B cell (primary cell): ENCODE measurements at regions not wholly inside any gene's neighbourhood (a gene's known extent, or its start where the extent isn't known, plus 50 kb on each side); places are given as distances from the start of the nearest gene placed in this dataset.
"Not testable (repeated sequence)": the region's sequence is repeated elsewhere in the genome, so short reads cannot be mapped to it uniquely, and the experiment has no call there.

Source experiments
- ATAC-seq: fragments of 200-7000 bp; cut with Tn5 transposase; one replicate; pipeline ENCODE4 v1.10.0; 2021; ENCODE audit warnings: low read depth, mild to moderate bottlenecking, moderate number of reproducible peaks, moderate library complexity
- CTCF ChIA-PET: fragments of 350-600 bp; sonication (Branson Sonifier 250); formaldehyde crosslinking; loops from one replicate; lab custom pipeline; 2021; ENCODE audit warnings: antibody characterized with exemption, inconsistent platforms; lab: Charles Lee
- POLR2A ChIA-PET: fragments of 350-600 bp; sonication (Branson Sonifier 250); formaldehyde crosslinking; loops from one replicate; lab custom pipeline; 2021; ENCODE audit warnings: antibody characterized with exemption; lab: Charles Lee
- DNase-seq: peaks from one replicate; pipeline ENCODE4 v3.0.0; 2013
- H2AFZ ChIP-seq: 2 replicates; pipeline ENCODE4 v1.6.1; 2012; ENCODE audit warnings: mild to moderate bottlenecking, low read depth, low read length; ENCODE audit not compliant: insufficient read depth, poor library complexity, severe bottlenecking
- H3K27ac ChIP-seq, 2 donors: 1 replicate in 1 of 2; 2 replicates in 1 of 2; pipeline ENCODE4 v1.5.1; 2012 to 2013; ENCODE audit warnings: low read length in 2 of 2, mild to moderate bottlenecking in 2 of 2, moderate library complexity in 1 of 2
- H3K27me3 ChIP-seq, 4 experiments: fragments of 200-600 bp in 1 of 4; sonication (generic) in 1 of 4; replicated peaks in 1 of 4; 1 replicate in 2 of 4; 2 replicates in 2 of 4; pipeline versions ENCODE4 v1.6.1 to v1.7.0; 2013 to 2016; ENCODE audit warnings: low read length in 3 of 4, mild to moderate bottlenecking in 2 of 4, mixed read lengths in 1 of 4, moderate library complexity in 1 of 4; ENCODE audit not compliant: insufficient read depth in 4 of 4, control insufficient read depth in 3 of 4; ENCODE audit errors: control extremely low read depth in 1 of 4
- H3K36me3 ChIP-seq, 2 experiments: replicated peaks in 1 of 2; 1 replicate in 1 of 2; 2 replicates in 1 of 2; pipeline versions ENCODE4 v1.6.1 to v1.7.1; 2013; ENCODE audit warnings: low read length in 1 of 2; ENCODE audit not compliant: insufficient read depth in 2 of 2, control insufficient read depth in 1 of 2; ENCODE audit errors: control extremely low read depth in 1 of 2, extremely low read depth in 1 of 2
- H3K4me1 ChIP-seq, 2 donors: fragments of 200-600 bp in 1 of 2; sonication (generic) in 1 of 2; 1 replicate in 1 of 2; 2 replicates in 1 of 2; pipeline versions ENCODE4 v1.5.1 to v1.6.1; 2013 to 2017; ENCODE audit warnings: low read length in 2 of 2; ENCODE audit not compliant: control insufficient read depth in 2 of 2, insufficient read depth in 2 of 2
- H3K4me2 ChIP-seq: replicated peaks from 2 replicates; pipeline ENCODE3; 2012; ENCODE audit warnings: mild to moderate bottlenecking, low read depth, low read length; ENCODE audit not compliant: poor library complexity, severe bottlenecking
- H3K4me3 ChIP-seq, 5 experiments: fragments of 200-600 bp in 1 of 5; sonication (generic) in 1 of 5; 1 replicate in 3 of 5; 2 replicates in 2 of 5; pipeline versions ENCODE4 v1.5.1 to v1.7.0; 2011 to 2016; ENCODE audit warnings: low read length in 4 of 5, mild to moderate bottlenecking in 4 of 5, low read depth in 2 of 5, control low read depth in 1 of 5, moderate library complexity in 1 of 5; ENCODE audit not compliant: insufficient read depth in 1 of 5; ENCODE audit errors: control extremely low read depth in 1 of 5, extremely low read depth in 1 of 5
- H3K79me2 ChIP-seq: fragments of 200-600 bp; sonication (generic); one replicate; pipeline ENCODE4 v1.6.0; 2016; ENCODE audit warnings: low read length; ENCODE audit not compliant: control insufficient read depth, insufficient read depth
- H3K9ac ChIP-seq: fragments of 200-600 bp; sonication (generic); 2 replicates; pipeline ENCODE4 v1.6.1; 2017; ENCODE audit warnings: mild to moderate bottlenecking, low read length, moderate library complexity
- H3K9me3 ChIP-seq, 3 donors: one replicate each; pipeline versions ENCODE4 v1.6.1 to v1.7.1; 2013; ENCODE audit warnings: low read length in 2 of 3; ENCODE audit not compliant: control insufficient read depth in 2 of 3, insufficient read depth in 1 of 3; ENCODE audit errors: control extremely low read depth in 1 of 3
- H4K20me1 ChIP-seq: 2 replicates; pipeline ENCODE4 v1.6.0; 2012; ENCODE audit warnings: mild to moderate bottlenecking, low read length; ENCODE audit not compliant: insufficient read depth, control insufficient read depth, poor library complexity, severe bottlenecking
- H3K27ac Mint-ChIP-seq: one replicate; pipeline ENCODE4 v1.8.0; 2021; ENCODE audit warnings: mixed read lengths
- H3K27me3 Mint-ChIP-seq: one replicate; pipeline ENCODE4 v1.8.0; 2021; ENCODE audit warnings: mixed read lengths
- H3K4me1 Mint-ChIP-seq: one replicate; pipeline ENCODE4 v1.8.0; 2021; ENCODE audit warnings: mixed read lengths
- H3K4me3 Mint-ChIP-seq: one replicate; pipeline ENCODE4 v1.8.0; 2021; ENCODE audit warnings: mixed read lengths
- H3K9me3 Mint-ChIP-seq: one replicate; pipeline ENCODE4 v1.8.0; 2022; ENCODE audit warnings: mixed read lengths; ENCODE audit not compliant: insufficient read depth
- EZH2 ChIP-seq: IDR thresholded peaks from 2 replicates; pipeline ENCODE4 v1.6.1; 2012; ENCODE audit warnings: borderline replicate concordance, low read depth, mild to moderate bottlenecking, moderate library complexity, low read length; ENCODE audit not compliant: insufficient read depth, poor library complexity, severe bottlenecking
- WGBS: methylation state at CpG from one replicate; pipeline ENCODE4 v1.1.5; 2013; ENCODE audit warnings: missing lambda C conversion rate; ENCODE audit not compliant: insufficient coverage; 5-methylcytosine and 5-hydroxymethylcytosine counted together
- intact Hi-C: fragments of 100-400 bp; cut with micrococcal nuclease; formaldehyde crosslinking; loops from one replicate; pipeline ENCODE4 v1.10.0; 2022
- TF ChIP-seq, protein P1 (sequence below): fragments of 200-600 bp; IDR thresholded peaks from one replicate; pipeline ENCODE4 v1.8.0; 2022; ENCODE audit warnings: antibody characterized with exemption, mild to moderate bottlenecking

DNA sequence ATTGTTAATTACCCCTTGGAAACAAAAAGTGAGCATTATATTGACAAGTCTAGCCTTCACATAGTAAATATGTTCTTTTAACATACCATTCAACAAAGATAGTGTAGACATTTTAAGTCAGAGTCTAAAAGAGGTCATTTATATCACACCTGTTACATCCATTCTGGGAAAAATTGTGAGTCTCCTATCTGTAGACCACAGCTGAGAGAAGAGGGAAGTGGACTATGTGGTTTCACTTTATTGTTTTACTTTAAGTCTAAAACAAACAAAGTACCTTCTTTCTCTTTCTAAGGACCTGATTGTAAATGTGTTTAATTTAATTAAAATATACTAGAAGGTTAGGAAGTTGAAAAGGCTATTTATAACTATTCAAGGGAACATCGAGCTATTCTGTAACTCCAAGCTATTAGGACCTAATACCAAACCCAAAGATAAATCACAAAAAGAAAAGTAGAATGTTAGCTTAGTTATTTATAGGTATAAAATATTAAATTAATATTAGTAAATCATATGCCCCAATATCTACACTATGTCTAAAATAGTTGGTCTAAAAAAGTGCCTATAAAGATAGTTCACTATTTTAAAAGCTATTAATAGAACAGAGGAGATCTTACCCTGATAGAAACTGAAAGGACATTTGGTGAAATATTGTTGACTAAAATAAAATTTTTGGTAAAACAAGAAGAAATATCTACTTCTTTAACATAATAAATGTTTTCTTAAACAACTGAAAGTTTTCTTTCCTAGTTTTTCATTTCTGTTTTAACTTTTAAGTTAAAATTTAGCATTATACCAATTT, 134.9 kb downstream of the TMEM167A start:
- ATAC-seq = no peak
- TF ChIP-seq EZH2 = no peak
- TF ChIP-seq, protein P1, sequence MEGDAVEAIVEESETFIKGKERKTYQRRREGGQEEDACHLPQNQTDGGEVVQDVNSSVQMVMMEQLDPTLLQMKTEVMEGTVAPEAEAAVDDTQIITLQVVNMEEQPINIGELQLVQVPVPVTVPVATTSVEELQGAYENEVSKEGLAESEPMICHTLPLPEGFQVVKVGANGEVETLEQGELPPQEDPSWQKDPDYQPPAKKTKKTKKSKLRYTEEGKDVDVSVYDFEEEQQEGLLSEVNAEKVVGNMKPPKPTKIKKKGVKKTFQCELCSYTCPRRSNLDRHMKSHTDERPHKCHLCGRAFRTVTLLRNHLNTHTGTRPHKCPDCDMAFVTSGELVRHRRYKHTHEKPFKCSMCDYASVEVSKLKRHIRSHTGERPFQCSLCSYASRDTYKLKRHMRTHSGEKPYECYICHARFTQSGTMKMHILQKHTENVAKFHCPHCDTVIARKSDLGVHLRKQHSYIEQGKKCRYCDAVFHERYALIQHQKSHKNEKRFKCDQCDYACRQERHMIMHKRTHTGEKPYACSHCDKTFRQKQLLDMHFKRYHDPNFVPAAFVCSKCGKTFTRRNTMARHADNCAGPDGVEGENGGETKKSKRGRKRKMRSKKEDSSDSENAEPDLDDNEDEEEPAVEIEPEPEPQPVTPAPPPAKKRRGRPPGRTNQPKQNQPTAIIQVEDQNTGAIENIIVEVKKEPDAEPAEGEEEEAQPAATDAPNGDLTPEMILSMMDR = no peak
- no peaks in the 10 kb centered on the region for H3K36me3 ChIP-seq
- Mint-ChIP-seq H3K27me3 (no peaks in the 10 kb centered on the region), H3K4me3 (no peak overlapping the region), H3K9me3 (no peaks in the 10 kb centered on the region), H3K4me1 (peaks cover 6% of the 10 kb centered on the region), H3K27ac (no peak overlapping the region)
- H3K9ac ChIP-seq = no peak overlapping the region
- no CpG with 5 or more reads among the region's 1 CpG for WGBS
- DNase-seq = no peak
- intact Hi-C loops = no loop called here
- POLR2A ChIA-PET = no interaction called here
- H3K4me1 ChIP-seq = no peaks in the 10 kb centered on the region
- H3K4me3 ChIP-seq = no peak overlapping the region
- peaks cover 0 to 5% (median 0%) of the 10 kb centered on the region in 3 donors for H3K9me3 ChIP-seq
- no peaks in the 10 kb centered on the region for H3K27me3 ChIP-seq
- H3K4me2 ChIP-seq = no peak overlapping the region
- no peak overlapping the region for H2AFZ ChIP-seq
- H3K79me2 ChIP-seq = no peaks in the 10 kb centered on the region
- CTCF ChIA-PET = no interaction called here
- no peak overlapping the region for H3K27ac ChIP-seq
- no peaks in the 10 kb centered on the region for H4K20me1 ChIP-seq

DNA sequence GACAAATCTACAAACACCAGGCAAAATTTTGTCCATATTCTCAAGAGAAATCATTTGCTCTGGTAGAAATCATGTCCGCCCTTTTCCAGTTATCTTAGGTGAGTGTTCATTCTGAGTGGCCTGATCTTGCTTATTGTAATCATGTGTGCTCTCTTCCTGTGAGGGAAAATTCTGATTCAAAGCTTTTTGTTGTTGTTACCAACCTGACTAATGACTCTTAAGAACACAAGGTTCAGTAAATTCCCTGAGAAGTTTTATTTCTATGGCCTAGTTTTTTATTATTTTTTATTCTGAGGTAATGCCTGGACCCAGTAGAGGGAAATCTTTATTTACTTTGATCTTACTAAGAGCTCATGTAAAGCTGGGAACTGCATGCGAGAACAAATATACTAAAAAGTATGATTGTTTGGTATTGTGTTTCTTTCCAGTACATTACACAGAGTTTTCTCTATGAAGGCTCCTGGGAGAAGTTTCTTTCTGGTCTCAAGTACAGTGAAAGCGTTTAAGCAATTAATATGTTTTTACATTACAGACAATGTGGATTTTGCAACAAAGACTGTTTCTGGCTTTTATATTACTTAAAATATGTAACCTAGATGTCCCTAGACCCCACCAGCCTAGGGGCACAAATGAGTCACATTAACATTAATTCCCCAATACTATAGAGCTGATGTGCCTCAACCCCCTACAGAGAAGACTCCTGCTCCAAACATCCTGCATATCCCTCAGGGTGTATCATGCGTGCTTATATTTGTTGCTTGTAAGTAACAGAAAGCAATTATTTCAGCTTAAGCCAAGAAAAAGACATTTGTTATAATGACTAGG, 138.1 kb downstream of the TMEM167A start:
- Mint-ChIP-seq H3K9me3 (no peaks in the 10 kb centered on the region), H3K27me3 (no peaks in the 10 kb centered on the region), H3K4me3 (no peak overlapping the region), H3K27ac (no peak overlapping the region), H3K4me1 (peaks cover 6% of the 10 kb centered on the region)
- CTCF ChIA-PET = no interaction called here
- 83% methylated on average over 1 of the region's 4 CpGs for WGBS
- POLR2A ChIA-PET = no interaction called here
- Histone ChIP-seq H3K27me3 (no peaks in the 10 kb centered on the region), H3K9ac (no peak overlapping the region), H3K79me2 (no peaks in the 10 kb centered on the region), H3K36me3 (no peaks in the 10 kb centered on the region), H3K4me1 (no peaks in the 10 kb centered on the region), H2AFZ (no peak overlapping the region), H3K4me2 (no peak overlapping the region), H4K20me1 (no peaks in the 10 kb centered on the region), H3K4me3 (no peak overlapping the region), H3K27ac (no peak overlapping the region), H3K9me3 (peaks cover 0 to under 1% (median 0%) of the 10 kb centered on the region in 3 donors)
- intact Hi-C loops = no loop called here
- TF ChIP-seq EZH2 = no peak
- DNase-seq (no peak), ATAC-seq (no peak)

DNA sequence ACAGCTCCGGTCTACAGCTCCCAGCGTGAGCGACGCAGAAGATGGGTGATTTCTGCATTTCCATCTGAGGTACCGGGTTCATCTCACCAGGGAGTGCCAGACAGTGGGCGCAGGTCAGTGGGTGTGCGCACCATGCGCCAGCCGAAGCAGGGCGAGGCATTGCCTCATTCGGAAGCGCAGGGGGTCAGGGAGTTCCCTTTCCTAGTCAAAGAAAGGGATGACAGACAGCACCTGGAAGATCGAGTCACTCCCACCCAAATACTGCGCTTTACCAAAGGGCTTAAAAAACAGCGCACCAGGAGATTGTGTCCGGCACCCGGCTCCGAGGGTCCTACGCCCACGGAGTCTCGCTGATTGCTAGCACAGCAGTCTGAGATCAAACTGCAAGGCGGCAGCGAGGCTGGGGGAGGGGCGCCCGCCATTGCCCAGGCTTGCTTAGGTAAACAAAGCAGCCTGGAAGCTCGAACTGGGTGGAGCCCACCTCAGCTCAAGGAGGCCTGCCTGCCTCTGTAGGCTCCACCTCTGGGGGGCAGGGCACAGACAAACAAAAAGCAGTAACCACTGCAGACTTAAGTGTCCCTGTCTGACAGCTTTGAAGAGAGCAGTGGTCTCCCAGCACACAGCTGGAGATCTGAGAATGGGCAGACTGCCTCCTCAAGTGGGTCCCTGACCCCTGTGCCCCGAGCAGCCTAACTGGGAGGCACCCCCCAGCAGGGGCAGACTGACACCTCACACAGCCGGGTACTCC, 144.5 kb downstream of the TMEM167A start:
- ATAC-seq, H3K27me3 ChIP-seq, H3K36me3 ChIP-seq, H3K4me1 Mint-ChIP-seq, H3K9me3 ChIP-seq, H3K9me3 Mint-ChIP-seq, POLR2A ChIA-PET, H4K20me1 ChIP-seq, H3K27me3 Mint-ChIP-seq, H3K4me3 ChIP-seq, H2AFZ ChIP-seq, DNase-seq, CTCF ChIA-PET, H3K79me2 ChIP-seq, H3K27ac Mint-ChIP-seq, H3K27ac ChIP-seq, H3K4me2 ChIP-seq, H3K4me1 ChIP-seq, H3K9ac ChIP-seq, intact Hi-C loops, H3K4me3 Mint-ChIP-seq: not testable (repeated sequence)
- 94% methylated on average over 14 of the region's 28 CpGs for WGBS
